HL-60 (cell line): ENCODE measurements at regions not wholly inside any gene's neighbourhood (a gene's known extent, or its start where the extent isn't known, plus 50 kb on each side); places are given as distances from the start of the nearest gene placed in this dataset.

ENCODE experiments used
- DNase-seq, 2 experiments: peaks; one replicate each; pipeline ENCODE4 v3.0.0-alpha.2; 2010 to 2020; ENCODE audit warnings: low read depth in 1 of 2, low spot score in 1 of 2
- H3K27ac ChIP-seq: fragments of 250-450 bp; sonication (Bioruptor Pico); replicated peaks from 2 replicates; pipeline ENCODE4 v1.5.1; 2020; ENCODE audit warnings: mild to moderate bottlenecking, moderate library complexity
- H3K27me3 ChIP-seq: fragments of 250-450 bp; sonication (Bioruptor Pico); 2 replicates; pipeline ENCODE4 v1.5.1; 2021; ENCODE audit warnings: mild to moderate bottlenecking, moderate library complexity; ENCODE audit not compliant: insufficient read depth, poor library complexity, severe bottlenecking
- H3K4me3 ChIP-seq: replicated peaks from 2 replicates; pipeline ENCODE4 v1.5.1; 2011; ENCODE audit warnings: mild to moderate bottlenecking, control low read depth, low read length; ENCODE audit not compliant: insufficient read depth
- GABPA ChIP-seq: IDR thresholded peaks from 2 replicates; pipeline ENCODE4 v1.6.1; 2012; ENCODE audit warnings: low read depth
- POLR2AphosphoS5 ChIP-seq: IDR thresholded peaks from 2 replicates; pipeline ENCODE4 v1.6.1; 2012; ENCODE audit warnings: low read depth
- REST ChIP-seq: IDR thresholded peaks from 2 replicates; pipeline ENCODE4 v1.6.1; 2012; ENCODE audit warnings: low read depth; ENCODE audit not compliant: insufficient replicate concordance
- SPI1 ChIP-seq: IDR thresholded peaks from 2 replicates; pipeline ENCODE4 v1.6.1; 2012; ENCODE audit warnings: low read depth, mild to moderate bottlenecking, borderline replicate concordance
- TF ChIP-seq, protein P1 (sequence below): IDR thresholded peaks from one replicate; pipeline ENCODE4 v1.5.1; 2011; ENCODE audit warnings: low read length, control low read depth, inconsistent platforms; ENCODE audit not compliant: insufficient read depth

DNA sequence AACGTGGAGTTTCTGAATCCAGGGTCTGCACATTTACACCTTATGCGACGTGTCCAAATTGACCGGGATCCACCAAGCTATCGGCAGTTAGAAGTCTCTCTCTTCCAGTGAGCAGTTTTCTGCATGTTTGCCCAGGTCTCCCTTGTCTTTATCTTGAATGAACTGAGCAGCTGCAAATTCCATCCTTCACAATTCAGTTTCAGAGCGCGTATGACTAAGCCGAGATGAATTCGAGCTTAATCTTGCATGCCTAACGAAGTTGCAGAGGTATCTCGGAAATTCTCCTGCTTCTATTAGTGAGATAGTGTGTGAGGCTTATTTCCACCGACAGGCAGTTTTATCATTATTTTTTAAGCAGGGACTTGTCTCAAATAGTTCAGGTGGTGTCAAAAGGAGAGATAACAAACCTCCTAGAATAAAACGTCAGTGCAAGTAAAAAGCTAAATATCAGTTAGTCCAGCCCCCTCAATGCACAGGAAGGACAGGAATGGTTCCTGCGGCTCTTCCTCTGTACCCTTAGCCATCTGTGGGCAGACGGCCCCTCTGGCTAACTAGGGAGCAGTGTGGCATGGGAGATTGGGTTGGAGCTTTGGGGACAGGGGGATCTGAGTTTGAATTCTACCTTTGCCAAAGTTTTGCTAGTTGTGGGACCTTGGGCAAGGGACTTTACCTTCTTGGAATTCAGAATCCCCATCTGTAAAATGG lies 93.0 kb upstream of the GPR139 start:
- Histone ChIP-seq H3K4me3 (no peak overlapping the region), H3K27me3 (peaks cover 3% of the 10 kb centered on the region), H3K27ac (no peak overlapping the region)
- no peak for DNase-seq
- TF ChIP-seq GABPA (no peak), SPI1 (no peak), POLR2AphosphoS5 (no peak), REST (no peak)
- TF ChIP-seq, protein P1, sequence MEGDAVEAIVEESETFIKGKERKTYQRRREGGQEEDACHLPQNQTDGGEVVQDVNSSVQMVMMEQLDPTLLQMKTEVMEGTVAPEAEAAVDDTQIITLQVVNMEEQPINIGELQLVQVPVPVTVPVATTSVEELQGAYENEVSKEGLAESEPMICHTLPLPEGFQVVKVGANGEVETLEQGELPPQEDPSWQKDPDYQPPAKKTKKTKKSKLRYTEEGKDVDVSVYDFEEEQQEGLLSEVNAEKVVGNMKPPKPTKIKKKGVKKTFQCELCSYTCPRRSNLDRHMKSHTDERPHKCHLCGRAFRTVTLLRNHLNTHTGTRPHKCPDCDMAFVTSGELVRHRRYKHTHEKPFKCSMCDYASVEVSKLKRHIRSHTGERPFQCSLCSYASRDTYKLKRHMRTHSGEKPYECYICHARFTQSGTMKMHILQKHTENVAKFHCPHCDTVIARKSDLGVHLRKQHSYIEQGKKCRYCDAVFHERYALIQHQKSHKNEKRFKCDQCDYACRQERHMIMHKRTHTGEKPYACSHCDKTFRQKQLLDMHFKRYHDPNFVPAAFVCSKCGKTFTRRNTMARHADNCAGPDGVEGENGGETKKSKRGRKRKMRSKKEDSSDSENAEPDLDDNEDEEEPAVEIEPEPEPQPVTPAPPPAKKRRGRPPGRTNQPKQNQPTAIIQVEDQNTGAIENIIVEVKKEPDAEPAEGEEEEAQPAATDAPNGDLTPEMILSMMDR, result no peak

DNA sequence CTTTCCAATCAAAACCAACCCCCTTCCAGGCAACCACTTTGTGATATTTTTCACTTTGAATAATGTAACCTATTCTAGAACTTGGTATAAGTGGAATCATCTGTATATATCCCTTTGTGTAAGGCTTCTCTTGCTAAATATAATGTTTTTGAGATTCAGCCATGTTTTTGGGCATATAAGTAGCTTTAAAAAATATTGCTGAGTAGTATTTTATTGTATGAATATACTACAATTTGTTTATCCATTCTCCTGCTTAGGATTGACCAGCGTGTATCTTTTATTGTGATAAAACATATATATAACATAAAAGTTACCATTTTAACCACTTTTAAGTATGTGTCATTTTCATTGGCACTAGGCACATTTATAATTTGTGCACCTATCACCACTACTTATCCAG lies 79.8 kb upstream of the GPR139 start:
- Histone ChIP-seq H3K27ac (no peak overlapping the region), H3K4me3 (no peak overlapping the region), H3K27me3 (no peaks in the 10 kb centered on the region)
- DNase-seq, result no peak
- TF ChIP-seq POLR2AphosphoS5 (no peak), GABPA (no peak), REST (no peak), SPI1 (no peak)
- TF ChIP-seq, protein P1, result no peak

DNA sequence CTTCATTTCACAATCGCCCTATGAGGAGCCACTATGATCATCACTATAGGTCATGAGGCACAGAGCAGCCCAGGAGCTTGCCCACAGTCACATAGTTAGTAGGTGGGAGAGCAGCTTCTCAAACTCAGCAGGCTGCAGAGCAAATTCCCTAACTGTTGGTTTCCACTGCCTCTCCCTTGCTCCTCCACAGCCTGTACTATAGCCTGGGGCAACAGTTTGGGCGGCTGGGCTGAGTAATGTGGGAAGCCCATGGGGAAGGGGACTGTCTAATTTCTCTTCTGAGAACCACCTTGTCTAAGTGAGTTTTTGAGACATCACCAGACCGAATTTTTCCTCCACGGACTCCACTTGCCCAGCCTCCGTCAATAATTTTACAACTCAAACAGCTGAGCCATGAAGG lies 73.4 kb upstream of the GPR139 start:
- no peak overlapping the region for H3K27ac ChIP-seq
- TF ChIP-seq POLR2AphosphoS5, result no peak
- no peak for TF ChIP-seq GABPA
- no peak for TF ChIP-seq SPI1
- TF ChIP-seq, protein P1, result no peak
- H3K4me3 ChIP-seq, result no peak overlapping the region
- no peaks in the 10 kb centered on the region for H3K27me3 ChIP-seq
- no peak for DNase-seq

GRCh38 chr16:20141956-20142355 lies 68.3 kb upstream of the GPR139 start:
- H3K4me3 ChIP-seq, result no peak overlapping the region
- H3K27me3 ChIP-seq, result no peaks in the 10 kb centered on the region
- no peak for DNase-seq
- no peak overlapping the region for H3K27ac ChIP-seq
- TF ChIP-seq REST (no peak), GABPA (no peak), POLR2AphosphoS5 (no peak), SPI1 (no peak)
- TF ChIP-seq, protein P1, result no peak
